SH-SY5Y (cell line): ENCODE measurements at regions not wholly inside any gene's neighbourhood (a gene's known extent, or its start where the extent isn't known, plus 50 kb on each side); places are given as distances from the start of the nearest gene placed in this dataset.

ENCODE experiments used
- GATA2 ChIP-seq: IDR thresholded peaks from 2 replicates; pipeline ENCODE4 v1.6.1; 2011; ENCODE audit warnings: mild to moderate bottlenecking, low read depth, low read length
- GATA3 ChIP-seq: IDR thresholded peaks from 2 replicates; pipeline ENCODE4 v1.6.1; 2011; ENCODE audit warnings: low read depth, mild to moderate bottlenecking, low read length, moderate library complexity

DNA sequence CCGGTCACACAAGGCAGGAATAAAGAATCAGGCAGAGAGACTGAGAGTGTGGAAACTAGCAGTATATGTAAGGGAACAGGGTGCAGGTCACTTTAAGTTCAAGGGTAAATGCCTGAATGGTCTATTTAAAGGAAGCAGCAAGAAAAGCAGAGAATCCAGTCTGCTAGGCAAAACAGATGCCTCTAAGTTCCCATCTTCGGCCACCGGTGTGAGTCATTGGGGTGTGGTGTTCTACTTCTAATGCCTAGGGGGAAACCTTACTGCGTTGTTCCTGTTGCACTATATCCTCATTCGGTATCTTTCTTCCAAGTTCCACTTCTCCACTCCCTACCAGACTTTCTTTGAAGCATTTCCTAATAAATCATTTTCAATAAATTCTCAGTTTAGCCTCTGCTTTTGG lies 259.9 kb downstream of the HHIPL2 start:
- no peak for TF ChIP-seq GATA3
- TF ChIP-seq GATA2: no peak
